Right atrium auricular region (tissue), 2 donors: ENCODE measurements at regions not wholly inside any gene's neighbourhood (a gene's known extent, or its start where the extent isn't known, plus 50 kb on each side); places are given as distances from the start of the nearest gene placed in this dataset.
"Not testable (repeated sequence)": the region's sequence is repeated elsewhere in the genome, so short reads cannot be mapped to it uniquely, and the experiment has no call there.

Experiments
- DNase-seq: peaks from one replicate; pipeline ENCODE4 v3.0.0-alpha.2; 2019; ENCODE audit warnings: low spot score
- H3K27ac ChIP-seq, 2 donors: fragments of 200-600 bp; sonication (generic); 1 replicate in 1 of 2; 2 replicates in 1 of 2; pipeline ENCODE4 v1.5.1; 2016 to 2019
- H3K27me3 ChIP-seq, 2 donors: fragments of 200-600 bp; sonication (generic); one replicate each; pipeline versions ENCODE4 v1.5.1 to v1.6.0; 2017 to 2019
- H3K36me3 ChIP-seq: fragments of 200-600 bp; sonication (generic); one replicate; pipeline ENCODE4 v1.5.1; 2016
- H3K4me1 ChIP-seq, 2 donors: fragments of 200-600 bp; sonication (generic); one replicate each; pipeline versions ENCODE4 v1.5.1 to v1.6.0; 2017 to 2019
- H3K4me3 ChIP-seq, 2 donors: fragments of 200-600 bp; sonication (generic); 1 replicate in 1 of 2; 2 replicates in 1 of 2; pipeline ENCODE4 v1.5.1; 2017 to 2019; ENCODE audit warnings: mild to moderate bottlenecking in 1 of 2, moderate library complexity in 1 of 2
- H3K9me3 ChIP-seq, 2 donors: fragments of 200-600 bp; sonication (generic); one replicate each; pipeline ENCODE4 v1.5.1; 2019

- not testable (repeated sequence) for H3K27me3 ChIP-seq, H3K36me3 ChIP-seq, H3K4me1 ChIP-seq, H3K4me3 ChIP-seq, DNase-seq, H3K27ac ChIP-seq, H3K9me3 ChIP-seq
These were observed 742.5 kb downstream of the SPATA31A1 start for GRCh38 chr9:40097992-40098391.

- H3K4me1 ChIP-seq, H3K36me3 ChIP-seq, H3K27me3 ChIP-seq, H3K9me3 ChIP-seq: not testable (repeated sequence)
- peak; percentile 57 for DNase-seq
- H3K4me3 ChIP-seq: peak overlapping the region; percentile 45 to 63
- peak overlapping the region; percentile 61 to 84 for H3K27ac ChIP-seq
These were observed 750.7 kb downstream of the SPATA31A1 start for GRCh38 chr9:40106003-40106782.

- H3K9me3 ChIP-seq, H3K27me3 ChIP-seq, H3K36me3 ChIP-seq, DNase-seq, H3K4me1 ChIP-seq: not testable (repeated sequence)
- H3K4me3 ChIP-seq: peak overlapping the region; percentile 34 to 63
- H3K27ac ChIP-seq: peak overlapping the region in 1 of 2 donors; percentile 84
These were observed 751.3 kb downstream of the SPATA31A1 start for GRCh38 chr9:40106783-40107248.

- not testable (repeated sequence) for H3K27ac ChIP-seq, H3K9me3 ChIP-seq, H3K27me3 ChIP-seq, H3K36me3 ChIP-seq, DNase-seq, H3K4me1 ChIP-seq
- peak overlapping the region in 1 of 2 donors; percentile 63 for H3K4me3 ChIP-seq
These were observed 751.8 kb downstream of the SPATA31A1 start for GRCh38 chr9:40107251-40107650.

- H3K9me3 ChIP-seq, H3K27me3 ChIP-seq, H3K4me1 ChIP-seq, DNase-seq, H3K36me3 ChIP-seq, H3K27ac ChIP-seq, H3K4me3 ChIP-seq: not testable (repeated sequence)
These were observed 753.0 kb downstream of the SPATA31A1 start for GRCh38 chr9:40108465-40108864.

GRCh38 chr9:40110751-40111150 is 755.3 kb downstream of the SPATA31A1 start:
- not testable (repeated sequence) for H3K27me3 ChIP-seq, H3K36me3 ChIP-seq, H3K27ac ChIP-seq, H3K4me1 ChIP-seq, H3K9me3 ChIP-seq, H3K4me3 ChIP-seq, DNase-seq

- not testable (repeated sequence) for H3K36me3 ChIP-seq, H3K9me3 ChIP-seq, H3K27me3 ChIP-seq, H3K4me3 ChIP-seq, H3K4me1 ChIP-seq, H3K27ac ChIP-seq, DNase-seq
These were observed 756.1 kb downstream of the SPATA31A1 start for GRCh38 chr9:40111571-40111970.

- H3K4me3 ChIP-seq, H3K27me3 ChIP-seq, H3K36me3 ChIP-seq, H3K4me1 ChIP-seq, H3K27ac ChIP-seq, H3K9me3 ChIP-seq, DNase-seq: not testable (repeated sequence)
These were observed 775.1 kb downstream of the SPATA31A1 start for GRCh38 chr9:40130598-40130997.

GRCh38 chr9:40169204-40169603 is 813.7 kb downstream of the SPATA31A1 start:
- not testable (repeated sequence) for H3K27ac ChIP-seq, H3K4me3 ChIP-seq, DNase-seq, H3K4me1 ChIP-seq, H3K9me3 ChIP-seq, H3K27me3 ChIP-seq, H3K36me3 ChIP-seq

- not testable (repeated sequence) for H3K27ac ChIP-seq, H3K4me3 ChIP-seq, H3K27me3 ChIP-seq, H3K9me3 ChIP-seq, H3K4me1 ChIP-seq, H3K36me3 ChIP-seq, DNase-seq
These were observed 817.8 kb downstream of the SPATA31A1 start for GRCh38 chr9:40173316-40173715.

GRCh38 chr9:40174035-40174434 is 818.6 kb downstream of the SPATA31A1 start:
- H3K9me3 ChIP-seq, H3K27ac ChIP-seq, H3K36me3 ChIP-seq, H3K27me3 ChIP-seq, DNase-seq, H3K4me3 ChIP-seq, H3K4me1 ChIP-seq: not testable (repeated sequence)

GRCh38 chr9:40177403-40177802 is 821.9 kb downstream of the SPATA31A1 start:
- not testable (repeated sequence) for H3K4me3 ChIP-seq, H3K9me3 ChIP-seq, H3K36me3 ChIP-seq, DNase-seq, H3K27me3 ChIP-seq, H3K27ac ChIP-seq, H3K4me1 ChIP-seq

GRCh38 chr9:40191403-40191802 is 835.9 kb downstream of the SPATA31A1 start:
- not testable (repeated sequence) for H3K4me1 ChIP-seq, DNase-seq, H3K4me3 ChIP-seq, H3K27ac ChIP-seq, H3K9me3 ChIP-seq, H3K27me3 ChIP-seq, H3K36me3 ChIP-seq

GRCh38 chr9:40192162-40192561 is 836.7 kb downstream of the SPATA31A1 start:
- H3K4me3 ChIP-seq, H3K27ac ChIP-seq, H3K9me3 ChIP-seq, DNase-seq, H3K4me1 ChIP-seq, H3K36me3 ChIP-seq, H3K27me3 ChIP-seq: not testable (repeated sequence)

- H3K27me3 ChIP-seq, H3K36me3 ChIP-seq, H3K4me1 ChIP-seq, H3K4me3 ChIP-seq, H3K27ac ChIP-seq, H3K9me3 ChIP-seq, DNase-seq: not testable (repeated sequence)
These were observed 840.8 kb downstream of the SPATA31A1 start for GRCh38 chr9:40196165-40196714.
